HG03196 (cell line): ENCODE measurements at regions not wholly inside any gene's neighbourhood (a gene's known extent, or its start where the extent isn't known, plus 50 kb on each side); places are given as distances from the start of the nearest gene placed in this dataset.

Experiments
- ATAC-seq: cut with Tn5 transposase; IDR thresholded peaks from one replicate; pipeline ENCODE4 v1.9.1; 2021; ENCODE audit not compliant: unreplicated experiment

DNA sequence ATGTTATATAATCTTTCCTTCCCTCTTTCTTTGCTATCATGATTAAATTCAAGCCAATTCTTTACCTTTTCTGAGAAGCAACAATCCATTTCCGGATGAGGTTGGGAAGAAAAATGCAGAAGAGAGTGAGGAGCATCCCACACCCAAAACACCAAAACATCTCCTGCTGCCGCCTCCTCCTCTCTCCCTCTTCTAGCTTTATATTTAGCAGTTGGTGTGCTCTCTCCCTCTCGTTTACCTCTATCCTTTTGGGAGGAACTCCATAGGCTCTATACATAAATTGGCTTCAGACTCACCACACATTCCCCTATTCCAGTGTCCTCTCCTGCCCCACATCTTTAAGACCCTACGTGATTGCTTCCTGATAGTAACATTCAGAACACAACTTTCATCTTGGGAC, 332.2 kb upstream of the PLXNA2 start:
- no peak for ATAC-seq

DNA sequence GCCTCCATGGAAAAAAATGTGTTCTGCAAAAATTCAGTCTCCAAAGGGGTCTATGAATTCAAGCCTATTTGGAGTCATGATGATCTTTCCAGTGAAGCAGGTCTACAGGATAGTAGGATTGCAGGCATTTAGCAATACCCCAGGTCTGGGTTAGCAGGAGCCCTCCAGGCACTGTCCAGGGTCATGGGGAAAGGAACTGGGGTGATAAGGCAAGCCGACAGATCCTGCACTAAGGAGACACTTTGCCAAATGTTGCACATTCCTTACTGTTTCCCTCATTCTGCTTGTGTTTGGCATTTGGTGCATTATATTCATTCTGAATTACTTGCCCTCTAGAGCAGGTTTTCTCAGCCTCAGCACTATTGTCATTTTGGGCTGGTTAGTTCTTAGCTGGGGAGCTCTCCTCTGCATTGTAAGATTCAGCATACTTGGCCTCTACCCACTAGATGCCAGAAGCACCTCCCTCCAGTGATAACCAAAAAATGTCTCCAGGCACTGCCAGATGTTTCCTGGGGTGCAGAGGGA, 333.3 kb upstream of the PLXNA2 start:
- ATAC-seq, result no peak

- no peak for ATAC-seq
These were observed 337.0 kb upstream of the PLXNA2 start for GRCh38 chr1:208581209-208581608.

DNA sequence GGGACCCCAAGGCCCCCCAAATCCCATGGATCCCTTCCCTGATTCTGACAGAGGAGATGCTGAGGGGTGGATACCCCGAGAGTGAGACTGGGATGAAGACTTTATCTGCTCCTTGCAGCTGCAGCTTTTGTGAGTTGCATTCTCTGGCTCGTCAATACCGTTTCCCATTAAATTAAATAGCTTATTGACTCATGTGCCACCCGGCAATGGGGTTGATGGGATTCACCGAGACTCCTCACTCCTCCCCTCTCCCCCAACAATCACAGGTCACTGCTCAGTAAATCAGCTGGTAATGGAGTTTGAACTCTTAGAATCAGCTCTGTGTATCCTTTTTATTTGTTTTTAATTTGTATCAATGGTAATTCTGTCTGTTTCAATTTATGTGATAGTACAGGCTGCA, 337.5 kb upstream of the PLXNA2 start:
- no peak for ATAC-seq

- ATAC-seq, result no peak
These were observed 340.1 kb upstream of the PLXNA2 start for GRCh38 chr1:208584167-208584755.

- peak; percentile 94 for ATAC-seq
These were observed 342.9 kb upstream of the PLXNA2 start for GRCh38 chr1:208587110-208587509.

GRCh38 chr1:208593306-208594006, 349.3 kb upstream of the PLXNA2 start:
- ATAC-seq, result no peak

DNA sequence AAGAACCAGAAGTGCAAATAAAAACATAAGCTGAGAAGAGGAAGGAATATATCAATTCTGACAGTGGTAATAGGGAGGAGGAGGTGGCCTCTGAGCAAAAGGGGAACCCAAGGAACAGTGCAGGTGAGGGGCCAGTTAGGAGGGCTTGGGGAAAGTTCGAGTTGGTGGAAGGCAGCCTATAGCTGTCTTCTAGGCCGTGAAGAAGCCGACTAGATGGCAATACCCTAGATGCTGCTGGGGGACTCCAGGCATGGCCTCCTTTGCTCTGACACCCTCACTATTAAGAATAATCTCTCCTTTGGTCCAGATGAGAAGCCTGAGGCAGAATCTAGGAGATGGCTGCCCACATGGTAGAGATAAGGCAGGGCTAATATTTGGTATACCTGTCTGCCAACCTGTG, 351.1 kb upstream of the PLXNA2 start:
- no peak for ATAC-seq

DNA sequence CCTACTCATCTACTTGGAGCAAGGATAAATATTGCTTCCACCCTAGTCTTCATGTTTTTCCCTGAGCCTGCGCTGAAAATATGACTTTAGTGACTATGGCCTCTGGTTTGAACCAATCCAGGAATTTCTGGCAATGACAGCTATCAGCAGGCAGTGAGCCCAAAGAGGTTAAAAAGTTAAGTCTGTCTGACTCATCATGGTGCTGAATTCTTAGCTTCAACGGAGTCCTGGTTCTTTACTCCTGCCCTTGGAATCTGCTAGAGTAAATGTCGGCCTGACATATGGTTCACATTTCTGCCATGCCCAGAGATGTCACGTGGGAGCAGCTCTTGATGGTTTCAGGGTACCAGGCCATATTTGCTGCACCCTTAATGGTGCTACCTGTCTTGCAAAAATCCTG, 351.6 kb upstream of the PLXNA2 start:
- ATAC-seq, result no peak

GRCh38 chr1:208597571-208597970, 353.4 kb upstream of the PLXNA2 start:
- ATAC-seq, result no peak

DNA sequence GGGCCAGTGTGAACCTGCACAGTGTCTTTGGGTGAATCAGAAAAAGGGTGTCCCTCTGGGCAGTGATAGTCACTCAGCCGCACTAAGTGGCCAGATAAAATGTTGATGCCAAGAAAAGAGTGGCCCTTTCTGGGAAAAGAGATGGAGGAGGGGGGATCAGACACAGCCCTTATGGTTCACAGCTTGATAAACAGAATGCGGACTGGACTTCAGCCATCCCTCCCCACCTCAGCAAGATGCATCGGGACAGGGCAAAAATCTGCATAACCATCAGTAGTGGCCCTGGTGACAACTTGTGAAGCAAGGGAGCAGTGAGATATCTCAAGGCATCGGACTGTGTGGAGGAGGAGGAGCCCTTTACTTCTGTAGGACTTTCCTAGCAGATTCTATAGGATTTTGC, 353.8 kb upstream of the PLXNA2 start:
- no peak for ATAC-seq

DNA sequence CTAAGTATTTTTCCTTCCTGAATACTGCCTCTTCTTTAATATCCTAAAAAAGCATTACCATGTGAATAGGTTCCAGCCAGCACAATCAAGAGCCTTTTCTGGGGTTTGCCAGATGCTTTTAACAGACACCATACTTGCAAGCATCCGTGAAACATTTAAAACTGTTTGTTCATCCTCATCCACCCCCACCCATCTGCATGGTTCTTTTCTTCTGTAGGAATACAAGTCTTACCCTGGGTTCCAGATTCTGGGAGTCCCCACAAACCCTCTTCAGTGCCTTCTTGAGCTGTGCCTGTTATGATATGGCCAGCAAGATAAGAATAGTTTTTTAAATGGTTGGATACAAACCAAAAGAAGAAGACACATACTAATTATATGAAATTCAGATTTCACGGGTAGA, 354.9 kb upstream of the PLXNA2 start:
- ATAC-seq, result no peak

GRCh38 chr1:208600456-208601190, 356.4 kb upstream of the PLXNA2 start:
- no peak for ATAC-seq

DNA sequence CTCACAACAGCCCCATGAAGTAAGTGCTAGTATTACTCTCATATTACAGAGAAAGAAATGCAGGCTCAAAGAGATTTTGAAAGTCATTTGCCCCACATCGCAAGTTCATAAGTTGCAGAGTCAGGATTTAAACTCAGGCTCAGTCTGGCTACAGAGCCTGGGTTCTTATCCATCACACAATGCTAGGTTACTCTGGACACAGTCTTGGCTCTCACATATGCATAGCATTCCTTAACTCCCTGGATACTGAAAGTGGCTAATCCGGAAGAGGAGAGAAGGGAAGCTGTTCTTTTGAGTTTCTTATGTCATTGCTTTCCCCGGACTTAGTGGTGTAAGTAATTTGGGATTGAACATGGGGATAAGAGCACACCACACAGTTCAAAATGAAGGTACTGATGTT, 357.4 kb upstream of the PLXNA2 start:
- no peak for ATAC-seq

DNA sequence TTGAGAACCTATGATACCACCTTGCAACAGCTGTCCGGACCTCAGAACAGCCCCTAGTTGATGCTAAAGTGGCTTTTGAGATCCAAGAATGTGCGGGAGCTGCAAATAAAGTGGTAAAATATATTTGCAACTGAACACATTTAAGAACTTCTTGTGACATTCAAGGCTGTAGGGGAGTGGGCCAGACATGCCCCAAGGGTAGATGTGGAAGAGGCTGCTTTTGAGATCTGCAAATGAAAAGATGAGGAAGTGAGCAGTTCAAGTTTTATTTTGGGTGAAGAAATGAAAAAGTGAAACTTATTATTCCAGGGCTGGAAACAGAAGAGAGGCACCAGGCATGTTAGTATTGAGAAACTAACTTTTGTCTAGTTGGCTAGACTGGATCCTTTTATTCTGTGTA, 359.5 kb upstream of the PLXNA2 start:
- ATAC-seq, result no peak

DNA sequence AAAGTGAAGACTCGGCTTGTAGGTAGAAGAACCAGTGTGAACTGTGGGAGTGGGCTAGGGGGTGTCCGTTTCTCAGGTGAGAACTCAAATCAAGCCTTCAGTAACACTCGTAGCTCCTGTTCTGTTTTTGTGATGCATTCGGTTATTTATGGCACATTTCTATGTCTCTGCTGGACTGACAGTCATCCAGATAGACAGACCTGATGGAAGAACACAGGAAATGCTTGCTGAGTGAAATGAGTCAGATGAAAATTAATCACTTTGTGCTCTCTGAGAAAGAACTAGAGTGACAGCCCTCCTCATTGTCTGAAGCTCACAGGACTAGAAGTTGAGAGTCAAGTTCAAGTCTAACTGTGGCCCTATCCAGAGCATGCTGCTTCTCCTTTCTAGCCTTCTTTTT, 360.1 kb upstream of the PLXNA2 start:
- peak; percentile 89 for ATAC-seq

DNA sequence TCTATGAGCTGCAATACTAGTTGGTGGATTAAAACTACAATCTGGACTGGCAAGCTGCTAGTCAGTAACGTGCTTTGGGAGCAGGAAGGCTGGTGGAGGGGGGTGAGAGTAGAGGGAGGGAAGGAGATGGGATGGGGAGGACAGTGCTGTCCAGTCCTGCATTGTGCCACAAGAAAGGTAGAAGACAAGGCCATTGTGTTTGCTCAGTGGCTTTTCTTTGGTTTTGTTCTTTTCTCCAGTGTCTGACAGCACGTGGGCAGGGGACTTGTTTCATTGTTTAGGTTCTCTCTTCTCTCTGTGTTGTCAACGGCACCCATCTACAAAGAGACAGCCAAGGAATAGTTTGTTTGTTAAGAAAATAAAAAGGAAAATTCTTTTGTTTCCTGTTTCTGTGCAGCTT, 362.8 kb upstream of the PLXNA2 start:
- no peak for ATAC-seq

- ATAC-seq, result no peak
These were observed 363.4 kb upstream of the PLXNA2 start for GRCh38 chr1:208607616-208608015.

- no peak for ATAC-seq
These were observed 370.4 kb upstream of the PLXNA2 start for GRCh38 chr1:208614610-208615009.

DNA sequence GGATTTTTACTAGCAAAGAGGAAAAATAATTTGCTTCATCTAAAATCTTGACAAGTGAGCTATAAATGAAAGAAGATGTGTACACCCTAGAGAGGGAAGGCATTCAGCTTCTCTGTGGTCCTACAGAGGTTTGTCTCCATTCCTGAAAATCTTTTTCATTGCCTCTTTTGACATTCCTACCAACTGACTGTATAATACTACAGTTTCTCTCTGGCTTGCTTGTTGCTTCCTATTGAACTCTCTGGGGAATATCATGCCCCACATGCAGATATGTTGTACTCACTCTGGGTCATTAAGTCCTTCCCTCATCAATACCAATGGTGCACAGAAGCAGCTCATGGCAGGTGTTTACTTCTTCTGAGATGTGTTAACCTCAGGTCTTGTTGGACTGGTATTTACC, 371.2 kb upstream of the PLXNA2 start:
- ATAC-seq, result no peak

GRCh38 chr1:208616776-208617175, 372.6 kb upstream of the PLXNA2 start:
- ATAC-seq, result no peak
